MM.1S (cell line): ENCODE measurements at regions not wholly inside any gene's neighbourhood (a gene's known extent, or its start where the extent isn't known, plus 50 kb on each side); places are given as distances from the start of the nearest gene placed in this dataset.

Experiments used
- EZH2 ChIP-seq: fragments of 300-600 bp; sonication (generic); optimal IDR thresholded peaks from 2 replicates; pipeline ENCODE3; 2017; ENCODE audit warnings: low read depth, mild to moderate bottlenecking, antibody characterized with exemption, low read length, mixed read lengths
- EZH2phosphoT487 ChIP-seq: fragments of 300-600 bp; sonication (generic); IDR thresholded peaks from 2 replicates; pipeline ENCODE4 v1.6.1; 2018; ENCODE audit warnings: antibody characterized with exemption, low read length
- TF ChIP-seq, protein P1 (sequence below): fragments of 300-600 bp; sonication (generic); IDR thresholded peaks from 2 replicates; pipeline ENCODE4 v1.5.1; 2016; ENCODE audit warnings: antibody characterized with exemption, low read length, mixed read lengths

DNA sequence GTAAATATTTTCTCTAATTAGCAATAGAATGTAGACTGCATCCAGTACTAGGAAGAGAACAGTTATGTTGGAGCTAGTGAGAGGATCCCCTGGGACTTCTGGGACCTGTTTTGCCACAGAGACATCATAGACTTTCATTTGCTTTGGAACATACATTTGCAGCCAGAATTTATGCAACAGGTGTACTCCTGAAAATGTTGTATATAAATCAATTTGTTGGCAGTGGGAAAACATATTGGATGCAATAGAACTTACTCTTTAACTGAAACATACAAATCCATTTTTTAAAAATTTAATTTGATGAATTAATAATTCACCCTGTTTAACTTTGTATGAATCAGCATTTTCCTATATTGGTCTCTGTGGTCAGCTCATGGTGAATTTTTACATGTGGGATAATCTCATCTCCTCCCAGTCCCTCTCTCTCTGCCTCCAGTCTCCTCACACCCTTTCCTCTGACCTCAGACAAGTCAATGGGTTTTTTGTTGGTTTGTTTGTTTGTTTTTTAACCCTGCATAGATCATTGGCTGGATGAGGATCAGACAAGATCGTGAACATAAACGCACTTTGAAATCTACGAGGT lies 263.0 kb downstream of the LPIN1 start:
- TF ChIP-seq, protein P1, sequence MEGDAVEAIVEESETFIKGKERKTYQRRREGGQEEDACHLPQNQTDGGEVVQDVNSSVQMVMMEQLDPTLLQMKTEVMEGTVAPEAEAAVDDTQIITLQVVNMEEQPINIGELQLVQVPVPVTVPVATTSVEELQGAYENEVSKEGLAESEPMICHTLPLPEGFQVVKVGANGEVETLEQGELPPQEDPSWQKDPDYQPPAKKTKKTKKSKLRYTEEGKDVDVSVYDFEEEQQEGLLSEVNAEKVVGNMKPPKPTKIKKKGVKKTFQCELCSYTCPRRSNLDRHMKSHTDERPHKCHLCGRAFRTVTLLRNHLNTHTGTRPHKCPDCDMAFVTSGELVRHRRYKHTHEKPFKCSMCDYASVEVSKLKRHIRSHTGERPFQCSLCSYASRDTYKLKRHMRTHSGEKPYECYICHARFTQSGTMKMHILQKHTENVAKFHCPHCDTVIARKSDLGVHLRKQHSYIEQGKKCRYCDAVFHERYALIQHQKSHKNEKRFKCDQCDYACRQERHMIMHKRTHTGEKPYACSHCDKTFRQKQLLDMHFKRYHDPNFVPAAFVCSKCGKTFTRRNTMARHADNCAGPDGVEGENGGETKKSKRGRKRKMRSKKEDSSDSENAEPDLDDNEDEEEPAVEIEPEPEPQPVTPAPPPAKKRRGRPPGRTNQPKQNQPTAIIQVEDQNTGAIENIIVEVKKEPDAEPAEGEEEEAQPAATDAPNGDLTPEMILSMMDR: no peak
- TF ChIP-seq EZH2 (no peak), EZH2phosphoT487 (no peak)
